Mononuclear cell (primary cell): ENCODE measurements at regions not wholly inside any gene's neighbourhood (a gene's known extent, or its start where the extent isn't known, plus 50 kb on each side); places are given as distances from the start of the nearest gene placed in this dataset.
"Not testable (repeated sequence)": the region's sequence is repeated elsewhere in the genome, so short reads cannot be mapped to it uniquely, and the experiment has no call there.

ENCODE experiments used
- H3K27me3 ChIP-seq: 2 replicates; pipeline ENCODE4 v1.6.0; 2011; ENCODE audit warnings: low read length, control low read depth; ENCODE audit not compliant: insufficient read depth
- H3K4me1 ChIP-seq: 2 replicates; pipeline ENCODE4 v1.5.1; 2011; ENCODE audit warnings: mild to moderate bottlenecking, low read length, control low read depth; ENCODE audit not compliant: insufficient read depth
- H3K4me3 ChIP-seq: 2 replicates; pipeline ENCODE4 v1.5.1; 2011; ENCODE audit warnings: mild to moderate bottlenecking, low read length, moderate library complexity
- H3K9me3 ChIP-seq: 2 replicates; pipeline ENCODE4 v1.5.1; 2011; ENCODE audit warnings: low read depth, mild to moderate bottlenecking, control low read depth, low read length

- H3K9me3 ChIP-seq = no peaks in the 10 kb centered on the region
- H3K4me1 ChIP-seq = no peaks in the 10 kb centered on the region
- no peak overlapping the region for H3K4me3 ChIP-seq
- no peaks in the 10 kb centered on the region for H3K27me3 ChIP-seq
Measured at GRCh38 chr5:92695123-92696003, 885.7 kb downstream of the NR2F1-AS1 start.

- no peak overlapping the region for H3K4me3 ChIP-seq
- H3K27me3 ChIP-seq = no peaks in the 10 kb centered on the region
- no peaks in the 10 kb centered on the region for H3K4me1 ChIP-seq
- no peaks in the 10 kb centered on the region for H3K9me3 ChIP-seq
Measured at GRCh38 chr5:92694067-92694466, 887.0 kb downstream of the NR2F1-AS1 start.

GRCh38 chr5:92691955-92692354, 889.1 kb downstream of the NR2F1-AS1 start:
- H3K9me3 ChIP-seq, H3K4me3 ChIP-seq, H3K4me1 ChIP-seq, H3K27me3 ChIP-seq: not testable (repeated sequence)

GRCh38 chr5:92687821-92688722, 892.9 kb downstream of the NR2F1-AS1 start:
- Histone ChIP-seq H3K27me3 (no peaks in the 10 kb centered on the region), H3K9me3 (no peaks in the 10 kb centered on the region), H3K4me3 (no peak overlapping the region), H3K4me1 (no peaks in the 10 kb centered on the region)

DNA sequence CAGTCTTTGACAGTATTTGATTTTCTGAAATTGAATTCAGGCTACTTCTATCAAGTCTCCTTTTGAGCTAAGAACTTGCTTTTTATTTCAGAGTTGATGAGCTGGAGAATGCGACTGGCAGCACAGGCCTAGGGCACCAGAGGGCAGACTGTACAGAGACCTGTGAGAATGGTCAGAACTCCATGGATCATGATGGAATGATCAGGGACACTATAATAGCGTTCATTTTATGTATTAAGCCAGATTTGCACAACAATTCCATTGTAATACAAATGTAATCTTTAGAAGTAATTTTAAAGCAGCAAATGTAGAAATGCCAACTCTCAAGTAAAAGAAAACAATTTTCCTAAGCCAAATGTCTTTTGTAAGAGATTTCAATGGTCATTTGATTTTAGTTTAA, 902.4 kb downstream of the NR2F1-AS1 start:
- no peaks in the 10 kb centered on the region for H3K27me3 ChIP-seq
- no peaks in the 10 kb centered on the region for H3K4me1 ChIP-seq
- no peaks in the 10 kb centered on the region for H3K9me3 ChIP-seq
- no peak overlapping the region for H3K4me3 ChIP-seq

DNA sequence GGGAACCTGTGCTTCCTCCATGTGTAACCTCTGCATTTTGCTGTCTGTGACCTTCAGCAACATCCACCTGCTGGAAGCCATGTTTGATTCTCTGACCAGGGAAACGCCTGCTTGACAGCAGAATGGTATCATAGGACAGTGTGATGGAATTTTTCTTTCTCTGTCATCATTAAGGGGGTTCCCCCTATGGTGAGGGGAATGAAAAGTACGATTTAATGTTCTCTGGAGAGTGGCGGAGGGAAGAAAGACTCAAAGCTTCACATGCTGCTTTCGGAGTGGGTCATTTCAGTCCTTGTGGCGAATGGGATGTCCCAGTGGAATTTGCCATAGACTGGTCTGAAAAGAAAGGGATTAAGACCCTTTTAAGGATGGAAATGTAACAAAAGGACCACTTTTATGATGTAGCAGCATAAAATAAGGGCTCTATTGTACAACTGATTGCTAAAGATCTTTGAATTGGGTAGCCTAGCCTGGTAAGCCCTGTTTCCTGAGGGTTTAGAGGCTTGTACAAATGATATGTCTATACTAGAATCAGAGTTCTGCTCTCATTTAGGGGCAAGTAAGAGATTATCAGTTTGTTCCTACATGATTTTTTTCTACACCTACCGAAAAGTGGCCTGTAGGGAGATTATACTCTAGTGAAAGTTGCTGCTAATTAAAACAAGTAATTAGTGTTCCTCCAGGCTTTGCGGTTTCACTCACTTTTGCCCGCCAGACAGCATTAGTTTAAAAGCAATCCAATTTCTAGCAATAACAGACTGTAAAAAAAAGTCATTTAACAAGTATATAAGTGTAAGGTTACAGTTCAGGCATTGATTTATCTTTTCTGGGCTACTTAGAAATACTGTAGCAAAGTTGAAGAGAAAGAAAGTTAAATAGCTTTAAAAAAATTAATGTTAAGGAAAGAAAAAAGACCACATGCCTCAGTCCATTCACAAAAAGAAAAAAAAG, 904.5 kb downstream of the NR2F1-AS1 start:
- H3K4me3 ChIP-seq = no peak overlapping the region
- H3K27me3 ChIP-seq = no peaks in the 10 kb centered on the region
- no peaks in the 10 kb centered on the region for H3K4me1 ChIP-seq
- H3K9me3 ChIP-seq = peaks cover 4% of the 10 kb centered on the region

DNA sequence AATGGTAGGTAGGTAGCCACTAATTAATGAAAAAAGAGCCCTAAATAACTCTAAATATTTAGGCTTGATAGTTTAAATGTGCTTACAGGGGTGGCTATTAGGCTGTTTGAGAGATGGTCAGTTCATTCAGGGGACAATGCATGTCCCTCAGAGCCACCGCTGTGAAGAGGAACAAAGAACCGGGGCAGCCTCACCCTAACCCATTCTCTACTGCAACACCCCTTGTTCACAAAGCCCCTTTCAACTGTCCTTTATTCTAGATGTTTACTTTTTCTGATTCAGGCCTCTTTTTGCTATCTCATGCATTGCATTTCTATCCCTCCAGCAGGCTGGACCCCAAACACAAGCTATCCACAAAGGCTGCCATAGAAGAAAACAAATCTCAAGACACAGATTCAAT, 906.7 kb downstream of the NR2F1-AS1 start:
- Histone ChIP-seq H3K4me1 (no peaks in the 10 kb centered on the region), H3K27me3 (no peaks in the 10 kb centered on the region), H3K4me3 (no peak overlapping the region), H3K9me3 (peaks cover 5% of the 10 kb centered on the region)

GRCh38 chr5:92665506-92665905, 915.5 kb downstream of the NR2F1-AS1 start:
- no peaks in the 10 kb centered on the region for H3K9me3 ChIP-seq
- no peaks in the 10 kb centered on the region for H3K4me1 ChIP-seq
- H3K4me3 ChIP-seq = no peak overlapping the region
- no peaks in the 10 kb centered on the region for H3K27me3 ChIP-seq

GRCh38 chr5:92662741-92663140, 918.3 kb downstream of the NR2F1-AS1 start:
- Histone ChIP-seq H3K4me3 (no peak overlapping the region), H3K9me3 (no peaks in the 10 kb centered on the region), H3K27me3 (no peaks in the 10 kb centered on the region), H3K4me1 (no peaks in the 10 kb centered on the region)

GRCh38 chr5:92659246-92659645, 921.8 kb downstream of the NR2F1-AS1 start:
- Histone ChIP-seq H3K27me3 (no peaks in the 10 kb centered on the region), H3K4me3 (no peak overlapping the region), H3K4me1 (no peaks in the 10 kb centered on the region), H3K9me3 (no peaks in the 10 kb centered on the region)

GRCh38 chr5:92654601-92655000, 926.4 kb downstream of the NR2F1-AS1 start:
- H3K27me3 ChIP-seq, H3K4me1 ChIP-seq, H3K9me3 ChIP-seq, H3K4me3 ChIP-seq: not testable (repeated sequence)

GRCh38 chr5:92653730-92654461, 927.1 kb downstream of the NR2F1-AS1 start:
- no peaks in the 10 kb centered on the region for H3K9me3 ChIP-seq
- H3K27me3 ChIP-seq = no peaks in the 10 kb centered on the region
- H3K4me1 ChIP-seq = no peaks in the 10 kb centered on the region
- H3K4me3 ChIP-seq = no peak overlapping the region

- Histone ChIP-seq H3K4me3 (no peak overlapping the region), H3K9me3 (no peaks in the 10 kb centered on the region), H3K27me3 (no peaks in the 10 kb centered on the region), H3K4me1 (no peaks in the 10 kb centered on the region)
Measured at GRCh38 chr5:92652756-92653155, 928.3 kb downstream of the NR2F1-AS1 start.

DNA sequence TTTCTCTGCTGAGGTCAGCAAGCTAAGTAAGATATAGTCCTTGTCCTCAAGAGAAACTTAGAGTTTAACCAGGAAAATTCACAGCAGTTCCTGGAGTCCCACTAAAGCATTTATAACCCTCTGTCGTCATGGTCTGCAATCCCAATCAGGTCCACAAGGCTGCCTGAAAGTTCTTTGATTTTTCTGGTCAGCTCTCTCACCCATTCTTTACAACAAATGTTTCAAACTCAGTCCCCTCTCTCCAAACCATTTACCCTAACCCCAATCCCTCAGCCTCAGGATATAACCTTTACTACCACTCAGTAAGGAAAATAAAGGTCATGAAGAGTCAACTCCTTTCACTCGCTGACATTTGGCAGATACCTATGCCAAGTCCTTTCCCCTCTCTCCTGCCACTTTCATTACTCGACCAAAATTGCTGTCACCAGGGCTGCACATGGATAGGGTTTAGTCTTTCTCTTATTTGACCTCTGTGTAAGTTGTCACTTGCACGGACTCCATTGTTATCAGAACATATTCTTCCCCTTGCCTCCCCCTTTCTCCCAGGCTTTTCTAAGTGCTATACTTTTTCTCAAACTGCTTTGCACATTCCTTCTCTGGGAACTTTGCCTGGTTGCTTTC, 936.6 kb downstream of the NR2F1-AS1 start:
- Histone ChIP-seq H3K27me3 (no peaks in the 10 kb centered on the region), H3K9me3 (no peaks in the 10 kb centered on the region), H3K4me3 (no peak overlapping the region), H3K4me1 (no peaks in the 10 kb centered on the region)
